Mesenchymal stem cell (in vitro differentiated cells and primary cell): ENCODE measurements at regions not wholly inside any gene's neighbourhood (a gene's known extent, or its start where the extent isn't known, plus 50 kb on each side); places are given as distances from the start of the nearest gene placed in this dataset.

Experiments
- DNase-seq: peaks from one replicate; pipeline ENCODE4 v3.0.0-alpha.2; 2013
- H2AFZ ChIP-seq: one replicate; pipeline ENCODE4 v1.6.1; 2013; ENCODE audit warnings: low read depth, mild to moderate bottlenecking, control low read depth, inconsistent platforms, low read length, moderate library complexity
- H2AK5ac ChIP-seq: 2 replicates; pipeline ENCODE4 v1.6.1; 2013; ENCODE audit warnings: low read length, moderate library complexity, mild to moderate bottlenecking, inconsistent platforms; ENCODE audit not compliant: severe bottlenecking
- H2BK120ac ChIP-seq: one replicate; pipeline ENCODE4 v1.6.1; 2013; ENCODE audit warnings: low read depth, mild to moderate bottlenecking, inconsistent platforms, low read length, moderate library complexity
- H2BK12ac ChIP-seq, 2 experiments: one replicate each; pipeline ENCODE4 v1.6.1; 2013; ENCODE audit warnings: inconsistent platforms in 2 of 2, low read length in 2 of 2, mild to moderate bottlenecking in 2 of 2, moderate library complexity in 2 of 2, control low read depth in 1 of 2
- H2BK15ac ChIP-seq: one replicate; pipeline ENCODE4 v1.6.1; 2013; ENCODE audit warnings: mild to moderate bottlenecking, low read depth, inconsistent platforms; ENCODE audit not compliant: poor library complexity, severe bottlenecking
- H2BK5ac ChIP-seq: 2 replicates; pipeline ENCODE4 v1.6.1; 2013; ENCODE audit warnings: low read depth, mild to moderate bottlenecking, low read length, control low read depth, inconsistent platforms; ENCODE audit not compliant: poor library complexity, severe bottlenecking
- H3K14ac ChIP-seq, 2 experiments: one replicate each; pipeline ENCODE4 v1.6.1; 2013; ENCODE audit warnings: inconsistent platforms in 2 of 2, low read length in 2 of 2, control low read depth in 1 of 2, mild to moderate bottlenecking in 1 of 2, moderate library complexity in 1 of 2
- H3K18ac ChIP-seq, 2 experiments: one replicate each; pipeline ENCODE4 v1.6.1; 2013; ENCODE audit warnings: inconsistent platforms in 2 of 2, low read length in 2 of 2, control low read depth in 1 of 2, low read depth in 1 of 2, mild to moderate bottlenecking in 1 of 2
- H3K23ac ChIP-seq, 2 experiments: one replicate each; pipeline ENCODE4 v1.6.1; 2013; ENCODE audit warnings: inconsistent platforms in 2 of 2, low read length in 2 of 2, mild to moderate bottlenecking in 2 of 2, moderate library complexity in 2 of 2, control low read depth in 1 of 2
- H3K27ac ChIP-seq: 2 replicates; pipeline ENCODE4 v1.5.1; 2013; ENCODE audit warnings: mild to moderate bottlenecking, moderate library complexity, low read length, control low read depth, inconsistent platforms; ENCODE audit not compliant: poor library complexity, severe bottlenecking
- H3K27me3 ChIP-seq, 2 experiments: 2 replicates each; pipeline versions ENCODE4 v1.6.1 to v1.7.0; 2013; ENCODE audit warnings: low read length in 2 of 2, mild to moderate bottlenecking in 2 of 2, moderate library complexity in 2 of 2, control low read depth in 1 of 2, inconsistent platforms in 1 of 2; ENCODE audit not compliant: control insufficient read depth in 1 of 2, insufficient read depth in 1 of 2
- H3K36me3 ChIP-seq, 2 experiments: 2 replicates each; pipeline versions ENCODE4 v1.6.1 to v1.7.0; 2013; ENCODE audit warnings: low read length in 2 of 2, control low read depth in 1 of 2, inconsistent platforms in 1 of 2, low read depth in 1 of 2, mild to moderate bottlenecking in 1 of 2; ENCODE audit not compliant: insufficient read depth in 2 of 2, control insufficient read depth in 1 of 2
- H3K4ac ChIP-seq, 2 experiments: one replicate each; pipeline ENCODE4 v1.6.1; 2013; ENCODE audit warnings: inconsistent platforms in 2 of 2, low read length in 2 of 2, mild to moderate bottlenecking in 2 of 2, moderate library complexity in 2 of 2, control low read depth in 1 of 2, low read depth in 1 of 2
- H3K4me1 ChIP-seq: 2 replicates; pipeline ENCODE4 v1.6.1; 2013; ENCODE audit warnings: low read depth, low read length, control low read depth; ENCODE audit not compliant: control insufficient read depth, insufficient read depth
- H3K4me2 ChIP-seq: 2 replicates; pipeline ENCODE4 v1.6.1; 2013; ENCODE audit warnings: low read length, mild to moderate bottlenecking, inconsistent platforms; ENCODE audit not compliant: poor library complexity, severe bottlenecking
- H3K4me3 ChIP-seq, 2 experiments: 2 replicates each; pipeline versions ENCODE4 v1.5.1 to v1.7.0; 2013; ENCODE audit warnings: low read length in 2 of 2, mild to moderate bottlenecking in 2 of 2, control low read depth in 1 of 2, low read depth in 1 of 2; ENCODE audit not compliant: insufficient read depth in 1 of 2
- H3K79me1 ChIP-seq: replicated peaks from 2 replicates; pipeline ENCODE4 v1.6.1; 2013; ENCODE audit warnings: mild to moderate bottlenecking, control low read depth, low read length, inconsistent platforms; ENCODE audit not compliant: poor library complexity, severe bottlenecking
- H3K9ac ChIP-seq: 2 replicates; pipeline ENCODE4 v1.7.0; 2013; ENCODE audit warnings: mild to moderate bottlenecking, low read length, moderate library complexity
- H3K9me3 ChIP-seq: 2 replicates; pipeline ENCODE4 v1.7.0; 2013; ENCODE audit warnings: mild to moderate bottlenecking, low read length; ENCODE audit not compliant: control insufficient read depth
- H4K8ac ChIP-seq: one replicate; pipeline ENCODE4 v1.6.1; 2013; ENCODE audit warnings: inconsistent platforms, mild to moderate bottlenecking, low read length, moderate library complexity
- H4K91ac ChIP-seq: one replicate; pipeline ENCODE4 v1.6.1; 2013; ENCODE audit warnings: mild to moderate bottlenecking, low read length, inconsistent platforms
- WGBS: methylation state at CpG from one replicate; pipeline ENCODE4 v1.1.7; 2013; ENCODE audit warnings: mixed read lengths; 5-methylcytosine and 5-hydroxymethylcytosine counted together

DNA sequence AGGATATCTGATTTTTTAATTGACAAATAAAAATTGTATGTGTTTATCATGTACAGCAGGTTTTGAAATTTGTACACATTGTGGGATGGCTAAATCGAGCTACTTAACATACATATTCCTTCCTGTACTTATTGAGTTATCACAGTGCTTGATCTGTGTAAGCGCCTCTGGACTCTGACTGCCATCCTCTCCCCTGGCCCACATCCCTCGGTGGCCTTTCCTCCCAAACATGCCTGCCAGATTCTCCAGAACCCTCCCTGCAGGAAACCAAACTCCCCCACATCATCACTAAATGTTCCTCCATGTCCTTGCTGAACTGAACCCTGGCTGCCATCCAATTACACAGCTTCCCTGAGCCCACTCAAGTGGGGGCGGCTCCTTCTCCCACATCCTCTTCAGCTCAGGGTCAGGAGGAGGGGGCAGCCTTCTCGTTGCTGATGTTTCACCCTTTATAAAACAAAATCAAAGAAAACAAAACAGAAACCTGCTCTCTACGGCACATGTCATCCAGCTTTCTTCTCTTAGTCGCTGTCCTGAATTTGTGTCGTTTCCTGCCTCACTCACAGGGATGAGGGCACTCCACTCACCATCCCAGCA is 97.1 kb upstream of the SPATA13 start:
- WGBS: 68% methylated on average over 8 of the region's 8 CpGs

DNA sequence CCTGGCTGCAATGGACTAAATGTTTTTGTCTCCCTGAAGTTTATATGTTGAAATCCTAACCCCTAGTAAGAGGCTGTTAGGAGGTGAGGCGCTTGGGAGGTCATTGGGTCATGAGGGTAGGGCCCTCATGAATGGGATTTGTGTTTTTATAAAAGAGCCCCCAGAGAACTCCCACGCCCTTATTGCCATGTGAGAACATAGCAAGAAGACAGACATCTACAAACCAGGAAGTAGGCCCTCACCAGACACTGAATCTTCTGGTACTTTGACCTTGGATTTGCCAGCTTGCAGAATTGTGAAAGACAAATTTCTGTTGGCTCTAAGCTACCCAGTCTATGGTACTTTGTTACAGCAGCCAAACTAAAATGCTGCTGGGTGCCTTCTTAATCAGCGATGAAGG is 96.1 kb upstream of the SPATA13 start:
- no peaks in the 10 kb centered on the region for H3K9me3 ChIP-seq
- DNase-seq: no peak
- H3K4me1 ChIP-seq: peaks cover 1% of the 10 kb centered on the region
- H3K36me3 ChIP-seq: no peaks in the 10 kb centered on the region
- no peak overlapping the region for H3K4me2 ChIP-seq
- H2AFZ ChIP-seq: no peak overlapping the region
- no peak overlapping the region for H3K27ac ChIP-seq
- no peaks in the 10 kb centered on the region for H3K79me1 ChIP-seq
- H3K4ac ChIP-seq: no peak overlapping the region
- no peak overlapping the region for H2AK5ac ChIP-seq
- H3K14ac ChIP-seq: no peak overlapping the region
- no peak overlapping the region for H4K91ac ChIP-seq
- H3K27me3 ChIP-seq: peaks cover 0 to 8% of the 10 kb centered on the region in 2 experiments
- H2BK12ac ChIP-seq: no peak overlapping the region
- 67% methylated on average over 3 of the region's 3 CpGs for WGBS
- H3K18ac ChIP-seq: no peak overlapping the region
- H3K4me3 ChIP-seq: no peak overlapping the region
- no peak overlapping the region for H2BK5ac ChIP-seq
- H2BK120ac ChIP-seq: no peak overlapping the region
- no peak overlapping the region for H4K8ac ChIP-seq
- no peak overlapping the region for H3K9ac ChIP-seq
- H2BK15ac ChIP-seq: no peak overlapping the region
- H3K23ac ChIP-seq: no peak overlapping the region

More for the DNA sequence above, 97.1 kb upstream of the SPATA13 start:
- H3K4me1 ChIP-seq: peaks cover 1% of the 10 kb centered on the region
- no peak overlapping the region for H2AFZ ChIP-seq
- H3K18ac ChIP-seq: peak overlapping the region in 1 of 2 experiments; percentile 26
- H3K9ac ChIP-seq: no peak overlapping the region
- H3K4me3 ChIP-seq: no peak overlapping the region
- H2BK120ac ChIP-seq: no peak overlapping the region
- no peak for DNase-seq
- H3K14ac ChIP-seq: no peak overlapping the region
- H4K91ac ChIP-seq: no peak overlapping the region
- H3K4me2 ChIP-seq: no peak overlapping the region
- H3K9me3 ChIP-seq: no peaks in the 10 kb centered on the region
- H3K23ac ChIP-seq: peak overlapping the region in 1 of 2 experiments; percentile 48
- H3K36me3 ChIP-seq: no peaks in the 10 kb centered on the region
- H3K27ac ChIP-seq: no peak overlapping the region
- H2AK5ac ChIP-seq: no peak overlapping the region
- H3K4ac ChIP-seq: no peak overlapping the region
- H2BK12ac ChIP-seq: no peak overlapping the region
- H4K8ac ChIP-seq: peak overlapping the region; percentile 5
- H3K27me3 ChIP-seq: peaks cover 0 to 8% of the 10 kb centered on the region in 2 experiments
- H3K79me1 ChIP-seq: no peaks in the 10 kb centered on the region
- H2BK5ac ChIP-seq: no peak overlapping the region
- no peak overlapping the region for H2BK15ac ChIP-seq

- no peak for DNase-seq
Measured at GRCh38 chr13:24065176-24065575, 95.3 kb upstream of the SPATA13 start.

GRCh38 chr13:24066405-24067295 is 93.9 kb upstream of the SPATA13 start:
- Histone ChIP-seq H3K79me1 (no peaks in the 10 kb centered on the region), H2AK5ac (no peak overlapping the region), H3K9me3 (no peaks in the 10 kb centered on the region), H2BK120ac (no peak overlapping the region), H2BK15ac (peak overlapping the region; percentile 20), H3K36me3 (no peaks in the 10 kb centered on the region), H3K27ac (no peak overlapping the region), H3K4me2 (no peak overlapping the region), H3K27me3 (peaks cover 0 to 8% of the 10 kb centered on the region in 2 experiments), H3K4ac (no peak overlapping the region), H3K4me1 (peaks cover 1% of the 10 kb centered on the region), H2AFZ (no peak overlapping the region), H3K4me3 (no peak overlapping the region), H3K9ac (no peak overlapping the region), H4K8ac (no peak overlapping the region), H2BK5ac (no peak overlapping the region), H3K14ac (no peak overlapping the region), H3K18ac (no peak overlapping the region), H3K23ac (no peak overlapping the region), H4K91ac (no peak overlapping the region), H2BK12ac (peak overlapping the region in 1 of 2 experiments; percentile 11)
- WGBS: 92% methylated on average over 5 of the region's 5 CpGs
- no peak for DNase-seq

More at GRCh38 chr13:24065176-24065575, 95.3 kb upstream of the SPATA13 start:
- no peak overlapping the region for H2BK120ac ChIP-seq
- WGBS: 60% methylated on average over 3 of the region's 3 CpGs
- no peak overlapping the region for H3K27ac ChIP-seq
- no peak overlapping the region for H3K14ac ChIP-seq
- H2BK12ac ChIP-seq: peak overlapping the region in 1 of 2 experiments; percentile 35
- H3K36me3 ChIP-seq: no peaks in the 10 kb centered on the region
- peak overlapping the region in 1 of 2 experiments; percentile 58 for H3K18ac ChIP-seq
- H2AK5ac ChIP-seq: no peak overlapping the region
- no peak overlapping the region for H3K23ac ChIP-seq
- H4K91ac ChIP-seq: no peak overlapping the region
- H2AFZ ChIP-seq: no peak overlapping the region
- H3K4ac ChIP-seq: no peak overlapping the region
- no peak overlapping the region for H3K9ac ChIP-seq
- peaks cover 0 to 8% of the 10 kb centered on the region in 2 experiments for H3K27me3 ChIP-seq
- H2BK5ac ChIP-seq: no peak overlapping the region
- H4K8ac ChIP-seq: no peak overlapping the region
- H3K9me3 ChIP-seq: no peaks in the 10 kb centered on the region
- no peak overlapping the region for H3K4me3 ChIP-seq
- no peaks in the 10 kb centered on the region for H3K79me1 ChIP-seq
- H3K4me1 ChIP-seq: peaks cover 1% of the 10 kb centered on the region
- H3K4me2 ChIP-seq: no peak overlapping the region
- no peak overlapping the region for H2BK15ac ChIP-seq
